Left lung (tissue), 4 donors: ENCODE measurements at regions not wholly inside any gene's neighbourhood (a gene's known extent, or its start where the extent isn't known, plus 50 kb on each side); places are given as distances from the start of the nearest gene placed in this dataset.

Source experiments
- ATAC-seq: fragments of 200-7000 bp; cut with Tn5 transposase; one replicate; pipeline ENCODE4 v1.9.1; 2020; ENCODE audit warnings: moderate library complexity
- DNase-seq, 4 donors: peaks; one replicate each; pipeline ENCODE4 v3.0.0-alpha.2; 2013 to 2020
- H3K27ac ChIP-seq, 2 donors: fragments of 200-600 bp; sonication (generic) in 1 of 2; one replicate each; pipeline versions ENCODE4 v1.5.0 to v1.8.0; 2020 to 2021
- H3K27me3 ChIP-seq, 2 donors: fragments of 200-600 bp; sonication (generic) in 1 of 2; one replicate each; pipeline versions ENCODE4 v1.5.0 to v1.8.0; 2020 to 2021
- H3K36me3 ChIP-seq, 2 donors: fragments of 200-600 bp; sonication (generic) in 1 of 2; one replicate each; pipeline versions ENCODE4 v1.5.0 to v1.8.0; 2020 to 2021
- H3K4me1 ChIP-seq, 2 donors: fragments of 200-600 bp; one replicate each; pipeline ENCODE4 v1.8.0; 2021
- H3K4me3 ChIP-seq, 2 donors: fragments of 200-600 bp; sonication (generic) in 1 of 2; one replicate each; pipeline versions ENCODE4 v1.5.0 to v1.8.0; 2020 to 2021; ENCODE audit warnings: mild to moderate bottlenecking in 1 of 2
- H3K9me3 ChIP-seq, 2 donors: fragments of 200-600 bp; sonication (generic) in 1 of 2; one replicate each; pipeline versions ENCODE4 v1.5.0 to v1.8.0; 2020 to 2021
- intact Hi-C, 2 donors: fragments of 100-400 bp; cut with DNase I; formaldehyde crosslinking; loops; one replicate each; pipeline versions ENCODE4 v1.11.2 to v1.14.2; 2022
- TF ChIP-seq, protein P1 (sequence below), 2 donors: fragments of 200-600 bp; sonication (generic) in 1 of 2; IDR thresholded peaks; one replicate each; pipeline versions ENCODE4 v1.5.0 to v1.8.0; 2021; ENCODE audit warnings: antibody characterized with exemption in 2 of 2
- donor health status: DM: no; HTN: yes; CAD: no.
- donor health status: DM: no; HTN: no; CAD: no.

DNA sequence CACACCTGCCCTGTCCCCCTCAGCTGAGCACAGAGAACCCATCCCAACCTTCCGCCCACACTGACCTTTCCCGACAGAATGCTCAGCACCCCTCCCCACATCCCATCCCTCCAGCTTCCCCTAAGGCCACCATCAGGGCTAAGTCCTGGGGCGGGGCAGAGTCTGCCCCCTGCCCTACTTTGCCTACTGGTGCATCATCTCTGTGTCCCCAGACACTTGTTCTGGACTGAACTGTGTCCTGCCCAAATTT is 109.8 kb downstream of the CTTN start:
- Histone ChIP-seq H3K27ac (no peak overlapping the region), H3K4me3 (no peak overlapping the region), H3K4me1 (no peaks in the 10 kb centered on the region), H3K9me3 (peaks cover 0 to 15% of the 10 kb centered on the region in 2 donors), H3K36me3 (no peaks in the 10 kb centered on the region), H3K27me3 (no peaks in the 10 kb centered on the region)
- intact Hi-C loops, result no loop called here
- ATAC-seq (no peak), DNase-seq (no peak)
- TF ChIP-seq, protein P1, sequence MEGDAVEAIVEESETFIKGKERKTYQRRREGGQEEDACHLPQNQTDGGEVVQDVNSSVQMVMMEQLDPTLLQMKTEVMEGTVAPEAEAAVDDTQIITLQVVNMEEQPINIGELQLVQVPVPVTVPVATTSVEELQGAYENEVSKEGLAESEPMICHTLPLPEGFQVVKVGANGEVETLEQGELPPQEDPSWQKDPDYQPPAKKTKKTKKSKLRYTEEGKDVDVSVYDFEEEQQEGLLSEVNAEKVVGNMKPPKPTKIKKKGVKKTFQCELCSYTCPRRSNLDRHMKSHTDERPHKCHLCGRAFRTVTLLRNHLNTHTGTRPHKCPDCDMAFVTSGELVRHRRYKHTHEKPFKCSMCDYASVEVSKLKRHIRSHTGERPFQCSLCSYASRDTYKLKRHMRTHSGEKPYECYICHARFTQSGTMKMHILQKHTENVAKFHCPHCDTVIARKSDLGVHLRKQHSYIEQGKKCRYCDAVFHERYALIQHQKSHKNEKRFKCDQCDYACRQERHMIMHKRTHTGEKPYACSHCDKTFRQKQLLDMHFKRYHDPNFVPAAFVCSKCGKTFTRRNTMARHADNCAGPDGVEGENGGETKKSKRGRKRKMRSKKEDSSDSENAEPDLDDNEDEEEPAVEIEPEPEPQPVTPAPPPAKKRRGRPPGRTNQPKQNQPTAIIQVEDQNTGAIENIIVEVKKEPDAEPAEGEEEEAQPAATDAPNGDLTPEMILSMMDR (IDR thresholded peaks at IDR 0.05), result no peak

DNA sequence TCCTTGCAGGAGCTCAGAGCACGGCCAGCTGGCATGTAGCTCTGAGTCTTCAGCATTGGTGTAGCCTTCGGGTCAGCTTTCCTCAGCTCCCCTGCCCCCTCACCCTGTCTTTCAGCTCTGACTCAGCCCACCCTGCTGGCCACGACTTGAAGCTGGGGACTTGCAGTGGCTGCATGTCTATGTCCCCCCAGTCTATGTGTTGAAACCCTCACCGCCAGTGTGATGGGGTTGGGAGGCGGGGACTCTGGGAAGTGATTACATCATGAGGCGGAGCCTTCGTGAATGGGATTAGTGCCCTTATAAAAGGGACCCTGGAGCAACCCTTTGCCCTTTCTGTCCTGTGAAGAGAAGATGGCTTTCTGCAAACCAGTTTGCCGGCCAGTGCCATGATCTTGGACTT is 111.1 kb downstream of the CTTN start:
- ATAC-seq (no peak), DNase-seq (peak in 1 of 4 donors; percentile 45)
- Histone ChIP-seq H3K4me3 (no peak overlapping the region), H3K27me3 (no peaks in the 10 kb centered on the region), H3K36me3 (no peaks in the 10 kb centered on the region), H3K27ac (no peak overlapping the region), H3K4me1 (no peaks in the 10 kb centered on the region), H3K9me3 (peaks cover 0 to 27% of the 10 kb centered on the region in 2 donors)
- intact Hi-C loops, result no loop called here
- TF ChIP-seq, protein P1 (IDR thresholded peaks at IDR 0.05), result no peak

DNA sequence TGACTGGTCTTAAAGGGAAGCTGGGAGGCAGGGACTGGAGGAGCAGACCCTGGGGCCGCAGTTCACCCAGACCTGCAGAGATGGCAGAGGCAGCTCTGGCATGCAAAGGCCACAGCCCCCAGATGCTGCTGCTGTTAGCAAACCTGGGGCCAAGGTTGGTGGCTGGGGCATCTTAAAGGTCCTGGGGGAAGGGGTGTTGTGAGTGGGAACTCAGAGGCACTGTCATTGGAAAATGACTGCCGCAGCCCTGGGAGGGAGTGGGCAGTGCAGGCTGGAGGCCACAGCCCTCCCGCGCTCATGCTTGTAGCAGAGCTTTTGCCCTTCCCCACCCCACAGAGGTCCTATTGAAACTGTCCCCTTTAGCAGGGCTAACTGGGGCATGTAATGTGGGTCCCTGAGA is 111.8 kb downstream of the CTTN start:
- peak in 1 of 4 donors; percentile 22 for DNase-seq
- intact Hi-C loops, result no loop called here

DNA sequence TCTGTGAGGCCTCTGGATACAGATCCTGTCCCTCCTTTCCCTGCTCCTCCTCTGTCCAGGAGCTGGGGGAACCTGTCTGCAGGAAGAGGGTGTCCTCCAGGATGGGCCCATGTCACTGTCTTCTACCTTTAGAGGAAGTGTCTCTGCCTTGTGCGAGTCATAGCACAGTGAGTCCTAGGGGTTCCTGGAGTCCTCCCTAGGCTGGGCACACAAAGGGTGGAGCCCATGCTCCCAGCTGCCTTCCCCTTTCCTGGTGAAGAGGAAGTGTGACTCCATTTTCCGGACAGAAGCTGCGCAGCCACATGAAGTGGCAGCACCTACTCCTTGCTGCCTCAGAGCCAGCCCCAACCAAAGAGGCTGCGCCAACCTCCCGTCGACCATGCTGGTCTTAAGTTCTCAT is 112.2 kb downstream of the CTTN start:
- H3K4me1 ChIP-seq, result no peaks in the 10 kb centered on the region
- no peaks in the 10 kb centered on the region for H3K27me3 ChIP-seq
- peaks cover 0 to 27% of the 10 kb centered on the region in 2 donors for H3K9me3 ChIP-seq
- H3K27ac ChIP-seq, result no peak overlapping the region
- TF ChIP-seq, protein P1 (IDR thresholded peaks at IDR 0.05), result no peak
- intact Hi-C loops, result no loop called here
- H3K36me3 ChIP-seq, result no peaks in the 10 kb centered on the region
- peak in 1 of 4 donors; percentile 29 for DNase-seq
- H3K4me3 ChIP-seq, result no peak overlapping the region
- ATAC-seq, result no peak

More for the DNA sequence above, 111.8 kb downstream of the CTTN start:
- TF ChIP-seq, protein P1 (IDR thresholded peaks at IDR 0.05), result no peak
- peaks cover 0 to 27% of the 10 kb centered on the region in 2 donors for H3K9me3 ChIP-seq
- no peak overlapping the region for H3K4me3 ChIP-seq
- no peak for ATAC-seq
- H3K27ac ChIP-seq, result no peak overlapping the region
- H3K27me3 ChIP-seq, result no peaks in the 10 kb centered on the region
- no peaks in the 10 kb centered on the region for H3K4me1 ChIP-seq
- H3K36me3 ChIP-seq, result no peaks in the 10 kb centered on the region

DNA sequence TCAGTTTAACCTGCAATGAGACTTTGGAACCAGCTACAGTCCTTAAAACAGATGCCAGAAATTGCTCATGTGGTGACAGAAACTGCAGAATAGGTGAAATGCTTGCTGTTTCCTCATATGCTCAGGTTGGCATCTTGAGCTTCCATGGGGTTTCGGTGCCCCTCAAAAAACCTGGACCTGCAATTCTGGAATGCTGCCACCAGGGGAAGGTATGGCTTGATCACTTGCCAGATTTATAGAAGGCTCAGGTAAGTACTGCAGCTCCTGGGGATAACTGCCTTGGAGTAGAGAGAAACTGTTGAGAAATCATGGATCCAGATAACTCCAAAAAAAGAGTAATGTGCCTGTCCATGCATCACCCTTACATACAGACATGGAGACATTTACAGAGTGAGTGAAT is 113.0 kb downstream of the CTTN start:
- DNase-seq, result no peak
- no peak for ATAC-seq
- H3K27me3 ChIP-seq, result no peaks in the 10 kb centered on the region
- intact Hi-C loops, result no loop called here
- H3K4me1 ChIP-seq, result no peaks in the 10 kb centered on the region
- H3K36me3 ChIP-seq, result no peaks in the 10 kb centered on the region
- peaks cover 0 to 27% of the 10 kb centered on the region in 2 donors for H3K9me3 ChIP-seq
- no peak overlapping the region for H3K27ac ChIP-seq
- no peak overlapping the region for H3K4me3 ChIP-seq
- TF ChIP-seq, protein P1 (IDR thresholded peaks at IDR 0.05), result no peak
